HG02973 (cell line): ENCODE measurements at regions not wholly inside any gene's neighbourhood (a gene's known extent, or its start where the extent isn't known, plus 50 kb on each side); places are given as distances from the start of the nearest gene placed in this dataset.
"Not testable (repeated sequence)": the region's sequence is repeated elsewhere in the genome, so short reads cannot be mapped to it uniquely, and the experiment has no call there.

Experiments
- ATAC-seq: cut with Tn5 transposase; IDR thresholded peaks from one replicate; pipeline ENCODE4 v1.9.1; 2021; ENCODE audit warnings: moderate library complexity; ENCODE audit not compliant: unreplicated experiment

DNA sequence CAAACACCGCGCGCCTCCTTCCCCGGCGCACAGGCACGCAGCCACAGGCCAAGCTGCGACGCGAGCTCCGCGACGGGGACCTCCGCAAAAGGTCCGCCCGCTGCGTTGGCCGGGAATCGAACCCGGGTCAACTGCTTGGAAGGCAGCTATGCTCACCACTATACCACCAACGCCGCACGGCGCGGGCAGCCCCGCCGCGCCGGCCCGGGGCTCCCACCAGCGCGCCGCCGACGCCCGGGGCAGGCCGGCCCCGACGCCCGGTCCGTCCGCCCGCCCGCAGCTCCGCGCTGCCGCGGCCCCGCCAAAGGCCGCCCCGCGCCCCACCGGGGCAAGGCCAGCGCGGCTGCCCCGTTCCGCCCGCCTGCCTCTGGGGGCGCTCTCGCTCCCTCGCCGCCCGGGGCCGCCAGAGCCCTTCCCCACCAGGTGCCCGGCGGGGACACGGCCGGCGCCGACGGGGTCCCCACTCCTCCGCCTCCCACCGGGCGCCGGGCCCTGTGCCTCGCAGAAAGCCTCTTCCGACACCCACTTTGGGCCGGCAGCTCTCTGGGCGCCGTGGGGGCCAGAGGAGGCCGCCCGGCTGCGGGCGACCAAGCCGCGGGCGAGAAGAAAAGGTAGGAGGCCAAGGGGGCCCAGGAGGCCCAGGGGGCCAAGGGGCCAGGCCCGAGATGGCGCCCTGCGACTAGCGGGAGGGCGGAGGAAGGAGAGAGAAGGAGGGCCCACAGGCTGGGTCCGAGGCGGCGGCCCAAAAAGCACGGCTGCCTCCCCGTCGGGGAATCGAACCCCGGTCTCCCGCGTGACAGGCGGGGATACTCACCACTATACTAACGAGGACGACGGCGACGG, 50.2 kb upstream of the FCGR2A start:
- not testable (repeated sequence) for ATAC-seq

DNA sequence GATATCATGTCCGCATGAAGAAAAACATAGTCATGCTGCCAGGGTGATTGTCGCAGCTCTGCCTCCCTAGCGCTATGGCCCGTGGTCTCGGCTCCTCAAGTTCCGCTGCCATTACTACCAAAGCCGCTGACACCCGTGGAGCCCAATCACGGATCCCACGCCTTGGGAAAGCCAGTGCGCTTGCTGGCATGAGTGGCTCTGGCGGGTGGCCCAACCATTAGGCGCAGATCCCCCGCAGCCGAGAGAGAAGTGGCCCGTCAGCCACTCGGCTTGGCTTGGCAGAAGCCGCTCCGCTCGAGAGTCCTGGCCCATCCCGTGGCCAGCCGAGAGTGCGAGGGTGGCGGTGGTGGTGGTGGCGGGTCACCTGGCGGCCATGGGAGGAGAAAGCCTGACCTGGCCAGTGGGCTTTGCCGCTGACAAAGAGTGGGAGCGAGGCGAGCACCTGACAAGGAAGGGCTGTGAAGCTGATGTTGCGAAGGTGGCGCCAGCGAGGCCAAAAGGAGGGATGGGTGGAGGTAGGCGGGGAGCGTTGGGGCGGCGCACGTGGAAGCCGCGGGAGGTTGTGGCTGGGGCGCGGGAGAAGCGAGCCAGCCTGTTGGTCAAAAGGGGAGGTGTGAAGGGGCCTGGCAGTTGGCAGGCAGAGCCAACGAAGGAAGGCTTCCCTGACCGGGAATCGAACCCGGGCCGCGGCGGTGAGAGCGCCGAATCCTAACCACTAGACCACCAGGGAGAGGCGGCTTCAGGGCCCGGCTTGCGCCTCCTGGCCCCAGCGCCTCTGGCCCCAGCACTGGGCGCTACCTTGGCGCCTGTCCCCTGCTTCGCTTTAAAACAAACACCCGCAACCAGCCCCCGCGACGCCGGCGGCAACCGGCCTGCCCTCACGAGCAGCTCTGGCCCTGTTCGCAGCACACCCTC, 51.0 kb upstream of the FCGR2A start:
- ATAC-seq: peak; percentile 46

DNA sequence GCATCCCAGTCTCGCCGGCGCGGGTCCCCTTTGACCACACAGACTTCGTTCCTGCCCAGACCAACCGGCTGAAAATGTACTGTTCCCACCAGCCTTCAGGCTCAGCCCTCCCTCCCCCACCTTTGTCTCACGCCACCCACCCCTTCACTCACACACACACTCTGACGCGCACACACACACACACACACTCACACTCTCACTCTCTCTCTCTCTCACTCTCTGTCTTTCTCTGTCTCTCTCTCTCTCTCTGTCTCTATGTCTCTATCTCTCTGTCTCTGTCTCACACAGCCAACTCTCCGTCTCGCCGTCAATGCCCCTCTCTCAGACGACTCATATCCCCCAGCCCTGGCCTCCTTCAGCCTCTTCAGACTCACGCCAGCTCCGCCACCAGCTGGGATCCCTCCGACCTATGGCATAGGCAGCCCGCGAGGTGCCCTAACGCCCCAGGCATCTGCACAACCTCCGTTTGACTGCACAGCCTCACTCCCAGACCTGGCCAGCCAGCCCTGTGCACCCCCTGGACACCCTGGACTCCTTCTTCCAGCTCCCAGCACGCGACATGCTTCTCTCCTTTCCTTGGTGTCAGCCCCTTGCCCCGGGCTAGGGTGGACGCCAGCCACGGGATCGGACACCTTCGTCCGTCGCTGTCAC, 53.4 kb upstream of the FCGR2A start:
- ATAC-seq: not testable (repeated sequence)

- not testable (repeated sequence) for ATAC-seq
These were observed 57.4 kb upstream of the FCGR2A start for GRCh38 chr1:161447760-161448332.

DNA sequence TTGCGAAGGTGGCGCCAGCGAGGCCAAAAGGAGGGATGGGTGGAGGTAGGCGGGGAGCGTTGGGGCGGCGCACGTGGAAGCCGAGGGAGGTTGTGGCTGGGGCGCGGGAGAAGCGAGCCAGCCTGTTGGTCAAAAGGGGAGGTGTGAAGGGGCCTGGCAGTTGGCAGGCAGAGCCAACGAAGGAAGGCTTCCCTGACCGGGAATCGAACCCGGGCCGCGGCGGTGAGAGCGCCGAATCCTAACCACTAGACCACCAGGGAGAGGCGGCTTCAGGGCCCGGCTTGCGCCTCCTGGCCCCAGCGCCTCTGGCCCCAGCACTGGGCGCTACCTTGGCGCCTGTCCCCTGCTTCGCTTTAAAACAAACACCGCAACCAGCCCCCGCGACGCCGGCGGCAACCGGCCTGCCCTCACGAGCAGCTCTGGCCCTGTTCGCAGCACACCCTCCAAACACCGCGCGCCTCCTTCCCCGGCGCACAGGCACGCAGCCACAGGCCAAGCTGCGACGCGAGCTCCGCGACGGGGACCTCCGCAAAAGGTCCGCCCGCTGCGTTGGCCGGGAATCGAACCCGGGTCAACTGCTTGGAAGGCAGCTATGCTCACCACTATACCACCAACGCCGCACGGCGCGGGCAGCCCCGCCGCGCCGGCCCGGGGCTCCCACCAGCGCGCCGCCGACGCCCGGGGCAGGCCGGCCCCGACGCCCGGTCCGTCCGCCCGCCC, 58.1 kb upstream of the FCGR2A start:
- peak; percentile 31 for ATAC-seq

DNA sequence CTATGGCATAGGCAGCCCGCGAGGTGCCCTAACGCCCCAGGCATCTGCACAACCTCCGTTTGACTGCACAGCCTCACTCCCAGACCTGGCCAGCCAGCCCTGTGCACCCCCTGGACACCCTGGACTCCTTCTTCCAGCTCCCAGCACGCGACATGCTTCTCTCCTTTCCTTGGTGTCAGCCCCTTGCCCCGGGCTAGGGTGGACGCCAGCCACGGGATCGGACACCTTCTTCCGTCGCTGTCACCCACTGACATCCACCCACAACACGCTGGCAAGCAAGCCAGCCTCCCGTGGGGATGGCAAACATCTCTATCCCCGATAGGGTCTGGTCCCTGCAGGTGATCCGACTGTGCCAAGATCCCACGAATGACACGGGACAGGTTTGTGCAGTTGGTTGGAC, 60.5 kb upstream of the FCGR2A start:
- ATAC-seq: not testable (repeated sequence)

DNA sequence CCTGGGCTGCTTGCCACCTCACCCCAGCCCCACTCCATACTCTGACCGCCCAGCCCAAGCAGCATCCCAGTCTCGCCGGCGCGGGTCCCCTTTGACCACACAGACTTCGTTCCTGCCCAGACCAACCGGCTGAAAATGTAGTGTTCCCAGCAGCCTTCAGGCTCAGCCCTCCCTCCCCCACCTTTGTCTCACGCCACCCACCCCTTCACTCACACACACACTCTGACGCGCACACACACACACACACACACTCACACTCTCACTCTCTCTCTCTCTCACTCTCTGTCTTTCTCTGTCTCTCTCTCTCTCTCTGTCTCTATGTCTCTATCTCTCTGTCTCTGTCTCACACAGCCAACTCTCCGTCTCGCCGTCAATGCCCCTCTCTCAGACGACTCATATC, 61.0 kb upstream of the FCGR2A start:
- not testable (repeated sequence) for ATAC-seq

DNA sequence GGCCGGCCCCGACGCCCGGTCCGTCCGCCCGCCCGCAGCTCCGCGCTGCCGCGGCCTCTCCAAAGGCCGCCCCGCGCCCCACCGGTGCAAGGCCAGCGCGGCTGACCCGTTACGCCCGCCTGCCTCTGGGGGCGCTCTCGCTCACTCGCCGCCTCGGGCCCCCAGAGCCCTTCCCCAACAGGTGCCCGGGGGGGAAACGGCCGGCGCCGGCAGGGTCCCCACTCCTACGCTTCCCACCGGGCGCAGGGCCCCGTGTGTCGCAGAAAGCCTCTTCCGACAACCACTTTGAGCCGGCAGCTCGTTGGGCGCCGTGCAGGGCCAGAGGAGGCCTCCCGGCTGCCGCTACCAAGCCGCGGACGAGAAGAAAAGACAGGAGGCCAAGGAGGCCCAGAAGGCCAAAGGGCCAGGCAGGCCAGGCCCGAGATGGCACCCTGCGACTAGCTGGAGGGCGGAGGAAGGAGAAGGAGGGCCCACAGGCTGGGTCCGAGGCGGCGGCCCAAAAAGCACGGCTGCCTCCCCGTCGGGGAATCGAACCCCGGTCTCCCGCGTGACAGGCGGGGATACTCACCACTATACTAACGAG, 64.9 kb upstream of the FCGR2A start:
- no peak for ATAC-seq

DNA sequence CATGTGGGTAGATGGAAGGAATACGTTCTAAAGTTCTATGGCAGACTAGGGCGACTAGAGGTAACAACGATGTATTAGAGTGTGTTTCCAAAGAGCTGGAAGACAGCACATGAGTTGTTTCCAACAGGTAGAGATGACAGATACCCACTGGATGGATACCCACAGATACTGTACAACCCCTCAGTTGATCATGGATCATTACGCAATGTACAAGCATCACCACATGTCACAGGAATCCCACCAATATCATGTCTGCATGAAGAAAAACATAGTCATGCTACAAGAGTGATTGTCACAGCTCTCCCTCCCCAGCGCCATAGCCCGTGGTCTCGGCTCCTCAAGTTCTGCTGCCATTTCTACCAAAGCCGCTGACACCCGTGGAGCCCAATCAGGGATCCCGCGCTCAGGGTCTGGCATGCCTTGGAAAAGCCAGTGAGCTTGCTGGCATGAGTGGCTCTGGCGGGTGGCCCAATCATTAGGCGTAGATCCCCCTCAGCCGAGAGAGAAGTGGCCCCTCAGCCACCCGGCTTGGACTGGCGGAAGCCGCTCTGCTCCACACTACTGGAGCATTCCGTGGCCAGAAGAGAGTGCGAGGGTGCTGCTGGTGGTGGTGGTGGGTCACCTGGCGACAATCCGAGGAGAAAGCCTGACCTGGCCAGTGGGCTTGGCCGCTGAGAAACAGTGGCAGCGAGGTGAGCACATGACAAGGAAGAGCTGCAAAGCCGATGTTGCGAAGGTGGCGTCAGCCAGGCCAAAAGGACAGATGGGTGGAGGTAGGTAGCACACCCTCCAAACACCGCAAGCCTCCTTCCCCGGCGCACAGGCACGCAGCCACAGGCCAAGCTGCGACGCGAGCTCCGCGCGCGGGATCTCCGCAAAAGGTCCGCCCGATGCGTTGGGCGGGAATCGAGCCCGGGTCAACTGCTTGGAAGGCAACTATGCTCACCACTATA, 65.7 kb upstream of the FCGR2A start:
- ATAC-seq: no peak

GRCh38 chr1:161433191-161433590, 65.5 kb upstream of the CFAP126 start:
- ATAC-seq: not testable (repeated sequence)

DNA sequence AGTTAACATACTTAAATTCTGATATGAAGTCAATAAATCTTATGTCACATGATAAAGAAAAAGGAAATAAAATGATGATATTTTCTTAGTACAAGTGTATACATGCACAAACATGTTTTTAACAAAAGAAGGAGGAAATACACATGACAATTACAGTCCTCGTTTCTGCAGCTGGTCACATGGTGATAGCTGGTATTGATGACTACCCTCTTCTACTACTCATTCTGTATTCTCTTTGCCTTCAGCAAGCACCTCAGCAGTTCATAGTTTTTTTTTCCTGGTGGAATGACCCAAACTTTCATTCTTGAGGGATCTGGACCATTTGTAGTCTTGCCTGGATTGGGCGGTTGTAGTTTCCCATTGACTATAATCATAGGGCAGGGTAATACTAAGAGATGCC, 64.4 kb upstream of the CFAP126 start:
- ATAC-seq: no peak

GRCh38 chr1:161427733-161428516, 60.2 kb upstream of the CFAP126 start:
- ATAC-seq: peak; percentile 73

- not testable (repeated sequence) for ATAC-seq
These were observed 55.2 kb upstream of the CFAP126 start for GRCh38 chr1:161422914-161423313.

GRCh38 chr1:161421456-161421855, 53.8 kb upstream of the CFAP126 start:
- ATAC-seq: no peak

DNA sequence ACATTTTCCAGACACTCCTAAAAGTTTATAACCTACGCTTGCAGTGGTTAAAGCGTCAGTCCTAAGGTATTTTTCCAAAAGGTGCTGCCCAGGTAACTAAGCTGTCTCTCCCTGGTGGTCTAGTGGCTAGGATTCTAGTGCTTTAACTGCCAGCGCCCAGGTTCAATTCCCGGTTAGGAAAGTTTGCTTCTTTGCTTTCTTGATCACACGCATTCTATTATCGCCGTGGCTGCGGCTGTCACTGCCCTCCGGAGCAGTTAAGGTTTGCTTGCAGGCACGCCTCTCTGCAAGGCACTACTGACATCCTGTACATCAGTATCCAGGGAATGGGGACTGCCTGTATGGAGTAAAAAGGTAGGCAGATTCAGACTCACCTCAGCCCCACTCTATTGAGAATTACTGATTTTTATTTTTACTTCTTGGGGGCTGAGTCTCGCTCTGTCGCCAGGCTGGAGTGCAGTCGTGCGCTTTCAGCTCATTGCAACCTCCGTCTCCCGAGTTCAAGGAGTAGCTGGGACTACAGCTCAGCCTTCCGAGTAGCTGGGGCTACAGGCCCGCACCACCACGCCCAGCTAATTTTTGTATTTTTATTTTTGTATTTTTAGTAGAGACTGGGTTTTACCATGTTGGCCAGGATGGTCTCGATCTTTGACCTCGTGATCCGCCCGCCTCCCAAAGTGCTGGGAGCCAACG, 53.2 kb upstream of the CFAP126 start:
- ATAC-seq: no peak

DNA sequence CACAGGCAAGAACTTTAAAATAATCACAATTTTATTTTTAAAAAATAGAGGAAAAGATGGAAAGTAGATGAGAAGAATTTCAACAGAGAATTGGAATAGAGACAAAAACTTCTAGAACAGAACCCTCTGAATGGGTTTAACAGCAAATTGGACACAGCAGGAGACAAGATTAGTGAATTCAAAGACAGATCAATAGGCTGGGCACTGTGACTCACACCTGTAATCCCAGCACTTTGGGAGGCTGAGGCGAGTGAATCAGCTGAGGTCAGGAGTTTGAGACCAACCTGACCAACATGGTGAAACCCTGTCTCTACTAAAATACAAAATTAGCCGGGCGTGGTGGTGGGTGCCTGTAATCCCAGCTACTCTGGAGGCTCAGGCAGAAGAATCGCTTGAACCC, 49.9 kb upstream of the CFAP126 start:
- ATAC-seq: not testable (repeated sequence)
